Loucy (cell line): ENCODE measurements at regions not wholly inside any gene's neighbourhood (a gene's known extent, or its start where the extent isn't known, plus 50 kb on each side); places are given as distances from the start of the nearest gene placed in this dataset.

Experiments used
- CTCF ChIP-seq: fragments of 200-600 bp; sonication (generic); conservative IDR thresholded peaks from 2 replicates; pipeline ENCODE4 v1.5.1; 2014; ENCODE audit warnings: mild to moderate bottlenecking, antibody characterized with exemption, low read length
- EZH2phosphoT487 ChIP-seq: fragments of 200-600 bp; IDR thresholded peaks from 2 replicates; pipeline ENCODE4 v1.6.1; 2018; ENCODE audit warnings: antibody characterized with exemption, mild to moderate bottlenecking, moderate library complexity, borderline replicate concordance

DNA sequence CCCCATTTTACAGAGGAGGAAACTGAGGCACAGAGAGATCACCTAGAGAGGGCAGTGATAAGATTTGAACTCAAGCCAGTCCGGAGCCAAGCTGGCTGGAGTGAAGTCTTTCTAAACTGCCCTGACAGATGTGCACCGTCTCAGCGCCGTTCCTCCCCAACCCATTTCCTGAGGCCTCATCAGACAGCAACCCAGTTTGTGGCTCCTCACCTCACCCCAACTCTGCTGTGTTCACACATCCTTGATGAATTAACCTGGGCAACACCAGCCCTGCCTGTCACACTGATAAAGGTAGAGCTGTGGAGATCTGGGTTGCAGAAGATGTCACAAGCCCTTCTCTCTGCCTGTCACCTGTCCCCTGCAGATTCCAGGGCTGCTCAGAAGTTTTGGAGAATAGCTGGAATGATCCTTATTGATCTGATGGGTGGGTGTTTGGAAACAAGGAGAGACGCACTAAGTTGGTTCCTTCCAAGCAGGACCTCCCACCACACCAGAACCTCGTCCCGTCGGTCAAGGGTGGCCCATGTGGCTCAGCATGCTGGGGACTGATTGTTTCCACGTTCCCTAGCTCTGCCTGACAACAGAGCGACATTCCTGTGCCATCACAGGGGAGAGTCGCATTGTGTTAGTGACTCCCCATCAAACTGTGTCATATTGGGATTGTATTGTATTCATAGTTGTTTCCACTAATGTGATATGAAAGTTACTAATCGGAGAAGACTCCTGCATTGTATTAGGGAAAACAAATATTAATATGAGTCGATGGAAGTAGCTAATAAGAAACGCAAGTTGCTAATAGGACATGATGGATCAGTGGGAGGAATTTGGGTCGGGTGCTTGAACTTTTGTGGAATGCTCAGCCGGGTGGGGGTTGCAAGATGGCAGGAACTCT lies 200.6 kb downstream of the PHETA1 start:
- TF ChIP-seq CTCF = no peak
- TF ChIP-seq EZH2phosphoT487 = no peak
